T1000 (cell line): ENCODE measurements at regions not wholly inside any gene's neighbourhood (a gene's known extent, or its start where the extent isn't known, plus 50 kb on each side); places are given as distances from the start of the nearest gene placed in this dataset.

Experiments
- DNase-seq: peaks from one replicate; lab custom pipeline; 2025; ENCODE audit warnings: mixed read lengths; lab: John Stamatoyannopoulos, UW

DNA sequence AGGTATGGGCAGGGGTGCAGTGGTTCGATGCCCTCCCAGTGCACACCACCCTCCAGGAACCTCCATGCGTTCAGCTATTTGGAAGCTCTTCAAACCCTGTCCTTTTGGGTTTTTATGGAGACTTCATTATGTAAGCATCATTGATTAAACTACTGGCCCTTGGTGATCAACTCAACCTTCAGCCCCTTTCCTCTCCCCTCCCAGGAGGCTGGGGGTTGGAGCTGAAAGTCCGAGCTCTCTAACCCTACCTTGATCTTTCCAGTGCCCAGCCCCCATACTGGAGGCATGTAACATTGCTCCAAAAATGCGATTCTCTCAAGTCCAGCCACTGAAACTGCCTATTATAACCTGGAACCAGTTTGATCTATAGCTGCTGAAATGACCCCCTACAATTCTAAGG lies 188.1 kb downstream of the IPO8 start:
- DNase-seq = no peak

- no peak for DNase-seq
These were observed 189.3 kb downstream of the IPO8 start for GRCh38 chr12:30506411-30506810.

- no peak for DNase-seq
These were observed 194.0 kb downstream of the IPO8 start for GRCh38 chr12:30501718-30502117.

DNA sequence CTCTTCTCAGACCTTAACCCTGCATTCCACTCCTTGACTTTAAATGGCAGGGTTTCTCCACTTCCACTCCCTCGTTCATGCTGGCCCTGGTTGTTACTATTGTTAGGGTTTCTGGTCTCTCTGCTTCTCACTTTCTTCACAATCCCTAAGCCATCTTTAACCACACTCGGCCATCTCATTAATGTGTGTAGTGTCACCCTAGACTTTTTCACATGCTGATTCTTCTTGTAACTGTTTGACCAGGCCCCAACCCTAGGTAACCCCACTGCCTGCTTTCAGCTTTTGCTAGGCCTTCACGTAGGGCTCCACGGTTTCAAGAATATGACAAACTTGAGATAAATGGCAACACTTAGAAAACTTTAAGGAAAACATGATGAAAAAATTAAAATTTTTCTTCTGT lies 195.1 kb downstream of the IPO8 start:
- no peak for DNase-seq

- no peak for DNase-seq
These were observed 210.3 kb downstream of the IPO8 start for GRCh38 chr12:30485230-30485890.

- no peak for DNase-seq
These were observed 211.0 kb downstream of the IPO8 start for GRCh38 chr12:30484658-30485057.

DNA sequence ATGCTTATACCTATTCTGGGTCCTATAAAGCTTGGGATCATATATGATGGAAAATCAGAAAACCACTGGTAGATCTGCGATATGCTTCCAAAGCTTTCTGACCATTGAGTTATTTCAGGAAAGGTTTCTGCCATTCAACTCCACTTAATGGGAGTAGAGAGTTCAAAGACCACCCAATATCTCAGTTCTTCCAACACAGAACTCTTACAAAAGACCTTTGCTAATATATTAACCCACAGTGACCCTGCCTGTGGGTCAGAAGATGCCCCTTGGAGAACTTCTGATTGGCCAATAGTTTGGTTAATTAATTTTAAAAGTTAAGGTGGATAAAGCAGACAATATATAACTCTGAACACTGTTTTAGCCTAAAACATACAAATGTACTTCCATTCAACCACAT lies 213.0 kb downstream of the IPO8 start:
- DNase-seq = no peak

DNA sequence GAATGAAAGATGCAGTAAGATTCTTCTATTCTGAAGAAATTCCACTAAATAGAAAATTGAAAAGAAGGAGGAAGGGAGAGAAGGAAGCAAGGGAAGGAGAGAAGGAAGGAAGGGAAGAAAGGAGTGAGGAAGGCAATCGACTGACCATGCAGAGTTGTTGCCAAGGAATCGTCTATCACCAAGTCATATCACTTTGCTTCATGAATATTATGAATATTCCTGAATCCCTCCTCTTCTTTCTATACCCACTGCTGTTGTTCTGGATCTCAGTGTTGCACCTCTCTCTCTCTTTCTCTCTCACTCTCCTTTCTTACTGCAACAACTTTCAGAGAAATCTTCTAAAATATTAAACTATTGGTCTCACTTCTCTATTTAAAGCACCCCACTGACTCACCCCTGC lies 222.4 kb downstream of the IPO8 start:
- DNase-seq = no peak

- DNase-seq = no peak
These were observed 229.5 kb downstream of the IPO8 start for GRCh38 chr12:30466093-30466585.

GRCh38 chr12:30463636-30464035 lies 232.0 kb downstream of the IPO8 start:
- DNase-seq = no peak

GRCh38 chr12:30462249-30462648 lies 233.4 kb downstream of the IPO8 start:
- no peak for DNase-seq

DNA sequence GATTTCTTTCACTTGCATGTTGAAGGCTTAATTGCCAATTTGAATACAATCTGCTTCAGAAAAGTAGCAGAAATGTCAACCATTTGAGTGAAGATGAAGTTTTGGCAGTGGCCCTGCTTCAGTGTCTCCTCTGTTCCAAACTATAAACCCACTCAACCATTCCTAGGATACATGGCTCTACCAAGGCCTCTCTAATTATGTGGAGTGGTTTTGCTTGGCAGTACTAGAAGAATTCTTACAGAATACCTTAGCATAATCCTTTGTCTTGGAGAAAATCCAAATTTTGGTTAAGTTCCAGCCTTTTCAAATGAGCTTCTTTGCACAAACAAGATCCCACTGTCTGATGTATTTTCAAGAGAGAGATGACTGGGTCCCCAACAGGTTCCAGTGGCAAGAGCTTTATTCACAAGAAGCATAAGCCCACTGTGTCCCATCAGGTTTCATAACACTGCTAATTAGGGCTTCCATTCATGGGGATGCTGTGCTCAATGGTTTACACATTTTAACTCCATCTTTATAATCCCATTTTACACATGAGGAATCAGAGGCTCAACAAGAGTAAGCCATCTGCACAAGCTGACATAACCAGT lies 234.5 kb downstream of the IPO8 start:
- DNase-seq = no peak

GRCh38 chr12:30458453-30458852 lies 237.2 kb downstream of the IPO8 start:
- DNase-seq = no peak

DNA sequence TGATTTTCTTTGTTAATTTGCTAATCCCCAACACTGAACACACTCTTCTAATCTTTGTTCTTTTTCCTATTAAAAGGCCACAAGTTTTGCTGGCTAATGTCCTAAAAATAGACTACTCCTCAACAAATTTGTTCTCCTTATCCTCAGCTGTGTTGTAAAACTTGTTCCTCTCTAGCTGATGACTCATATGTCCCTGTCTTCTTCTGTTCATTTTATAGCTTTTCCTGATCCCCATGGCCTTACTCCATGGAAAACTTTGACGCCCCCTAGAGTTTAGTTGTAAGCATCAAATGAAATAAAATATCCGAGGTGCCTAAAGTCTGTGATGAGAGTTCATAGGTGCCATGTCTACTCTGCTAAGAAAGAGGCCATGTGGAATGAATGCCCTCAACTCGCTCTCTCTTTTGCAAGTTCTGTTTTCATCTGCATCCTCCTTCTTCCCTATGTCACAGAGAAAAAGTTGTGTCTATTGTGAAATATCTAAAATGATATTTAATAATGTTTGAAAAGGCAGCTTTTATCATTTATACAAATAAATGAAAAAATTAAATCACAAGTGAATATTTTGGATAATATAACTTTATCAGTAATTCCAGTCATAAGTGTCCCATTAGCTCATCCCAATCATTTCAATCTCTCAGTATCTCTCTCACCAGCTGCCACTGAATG lies 237.9 kb downstream of the IPO8 start:
- DNase-seq = no peak

- DNase-seq = no peak
These were observed 244.8 kb downstream of the IPO8 start for GRCh38 chr12:30450872-30451271.

GRCh38 chr12:30450226-30450625 lies 245.4 kb downstream of the IPO8 start:
- DNase-seq = no peak

- DNase-seq = no peak
These were observed 247.6 kb downstream of the IPO8 start for GRCh38 chr12:30448038-30448437.

DNA sequence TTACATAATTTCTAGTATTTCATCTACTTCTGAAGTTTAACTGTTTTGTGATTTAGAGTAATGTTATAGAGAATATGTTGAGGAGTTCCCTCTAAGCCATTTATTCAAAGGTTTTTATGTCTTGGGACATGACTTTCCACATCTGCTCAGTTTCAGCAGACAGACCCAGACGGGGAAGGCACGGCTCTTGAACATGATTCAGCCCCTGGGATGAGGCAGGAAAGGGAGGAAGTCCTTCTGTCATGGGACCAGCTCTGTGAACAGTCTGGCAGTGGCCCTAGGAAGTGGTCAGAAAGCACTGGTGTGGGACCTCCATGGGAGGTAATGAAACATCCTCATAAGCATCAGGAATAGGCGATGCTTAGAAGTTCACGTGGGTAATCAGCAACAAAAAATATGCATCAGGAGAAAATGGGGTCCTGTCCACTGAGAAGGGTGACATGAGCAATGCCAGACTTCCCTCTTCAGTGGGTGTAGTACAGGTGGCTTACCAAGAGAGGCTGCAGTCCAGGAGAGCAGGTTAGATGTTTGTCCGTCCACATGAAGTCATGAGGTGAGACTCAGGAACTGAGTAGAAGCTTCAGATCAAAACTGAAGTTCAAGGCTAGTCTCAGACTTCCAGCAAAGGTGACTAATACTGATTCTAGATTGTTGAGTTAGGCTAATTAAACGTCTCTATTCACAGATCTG lies 248.5 kb downstream of the IPO8 start:
- DNase-seq = no peak

- DNase-seq = no peak
These were observed 253.2 kb downstream of the IPO8 start for GRCh38 chr12:30442461-30442860.

GRCh38 chr12:30440826-30441602 lies 254.7 kb downstream of the IPO8 start:
- no peak for DNase-seq

- no peak for DNase-seq
These were observed 256.5 kb downstream of the IPO8 start for GRCh38 chr12:30439201-30439600.

DNA sequence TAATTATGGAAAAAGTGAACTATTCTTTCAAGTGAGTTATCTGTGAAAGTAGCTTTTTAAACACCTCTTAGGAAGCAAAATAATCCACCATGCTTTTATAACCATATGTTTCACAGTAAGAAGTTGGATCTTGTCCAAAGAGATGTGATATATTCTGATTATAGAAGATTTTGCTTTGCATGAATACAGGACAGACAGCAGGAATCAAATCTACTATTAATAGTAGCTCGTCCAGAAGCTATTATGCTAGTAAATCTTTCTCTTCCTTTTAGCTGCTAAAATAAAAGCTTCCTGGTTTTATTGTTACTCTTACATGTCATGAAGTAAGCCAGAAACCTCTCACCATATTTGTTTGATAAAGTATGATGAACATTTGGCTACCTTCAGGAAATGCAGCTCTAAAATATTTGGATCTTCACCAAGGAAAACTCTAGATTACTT lies 257.0 kb downstream of the IPO8 start:
- no peak for DNase-seq
